GM23338 (cell line): ENCODE measurements at regions not wholly inside any gene's neighbourhood (a gene's known extent, or its start where the extent isn't known, plus 50 kb on each side); places are given as distances from the start of the nearest gene placed in this dataset.

ENCODE experiments used
- ATAC-seq: fragments of 200-7000 bp; cut with Tn5 transposase; 3 replicates; pipeline ENCODE4 v1.9.1; 2020
- DNase-seq: peaks from one replicate; pipeline ENCODE4 v3.0.0-alpha.2; 2015; ENCODE audit warnings: low spot score
- H2AFZ ChIP-seq: fragments of 200-600 bp; sonication (generic); 2 replicates; pipeline ENCODE4 v1.8.0; 2016; ENCODE audit warnings: antibody characterized with exemption, mild to moderate bottlenecking, moderate library complexity
- H3F3A ChIP-seq: fragments of 200-600 bp; sonication (generic); replicated peaks from 2 replicates; pipeline ENCODE4 v1.8.0; 2017; ENCODE audit warnings: antibody characterized with exemption, mixed run types, low read depth
- H3K27ac ChIP-seq: fragments of 200-600 bp; sonication (generic); 2 replicates; pipeline ENCODE4 v1.6.1; 2016; ENCODE audit warnings: low read depth
- H3K27me3 ChIP-seq: fragments of 200-600 bp; sonication (generic); 2 replicates; pipeline ENCODE4 v1.8.0; 2016; ENCODE audit warnings: mild to moderate bottlenecking, mixed run types, moderate library complexity; ENCODE audit not compliant: insufficient read depth
- H3K36me3 ChIP-seq: fragments of 200-600 bp; sonication (generic); 2 replicates; pipeline ENCODE4 v1.8.0; 2016; ENCODE audit warnings: mild to moderate bottlenecking; ENCODE audit not compliant: insufficient read depth
- H3K4me1 ChIP-seq: fragments of 200-600 bp; sonication (generic); 2 replicates; pipeline ENCODE4 v1.8.0; 2016; ENCODE audit warnings: mild to moderate bottlenecking, moderate library complexity; ENCODE audit not compliant: insufficient read depth
- H3K4me2 ChIP-seq: fragments of 200-600 bp; sonication (generic); 2 replicates; pipeline ENCODE4 v1.7.1; 2017; ENCODE audit warnings: mixed run types
- H3K4me3 ChIP-seq: fragments of 200-600 bp; sonication (generic); 2 replicates; pipeline ENCODE4 v1.6.1; 2016; ENCODE audit warnings: mixed run types
- H3K79me2 ChIP-seq: fragments of 200-600 bp; sonication (generic); replicated peaks from 2 replicates; pipeline ENCODE4 v1.8.0; 2017; ENCODE audit warnings: mild to moderate bottlenecking; ENCODE audit not compliant: insufficient read depth
- H3K9me2 ChIP-seq: fragments of 200-600 bp; sonication (generic); 2 replicates; pipeline ENCODE4 v1.8.0; 2017; ENCODE audit not compliant: insufficient read depth
- H4K20me1 ChIP-seq: fragments of 200-600 bp; sonication (generic); replicated peaks from 2 replicates; pipeline ENCODE4 v1.8.0; 2017; ENCODE audit warnings: mild to moderate bottlenecking; ENCODE audit not compliant: insufficient read depth
- H3K27ac Mint-ChIP-seq: 2 replicates; pipeline ENCODE4 v1.8.0; 2020; ENCODE audit warnings: inconsistent platforms, mild to moderate bottlenecking, moderate library complexity, mixed read lengths
- H3K27me3 Mint-ChIP-seq: 3 replicates; pipeline ENCODE4 v1.8.0; 2022; ENCODE audit warnings: low read depth, mild to moderate bottlenecking, moderate library complexity, mixed read lengths, inconsistent platforms; ENCODE audit not compliant: insufficient read depth, poor library complexity
- H3K36me3 Mint-ChIP-seq: 3 replicates; pipeline ENCODE4 v1.8.0; 2021; ENCODE audit warnings: low read depth, mild to moderate bottlenecking, inconsistent platforms, moderate library complexity, mixed read lengths
- H3K4me1 Mint-ChIP-seq: 3 replicates; pipeline ENCODE4 v1.8.0; 2020; ENCODE audit warnings: mild to moderate bottlenecking, inconsistent platforms, mixed read lengths
- H3K4me3 Mint-ChIP-seq: 3 replicates; pipeline ENCODE4 v1.8.0; 2021; ENCODE audit warnings: moderate library complexity, mild to moderate bottlenecking, inconsistent platforms, mixed read lengths
- H3K9me3 Mint-ChIP-seq: 3 replicates; pipeline ENCODE4 v1.8.0; 2020; ENCODE audit warnings: moderate library complexity, mild to moderate bottlenecking, inconsistent platforms, mixed read lengths
- CREB1 ChIP-seq: fragments of 250-450 bp; sonication (Bioruptor Pico); IDR thresholded peaks from 2 replicates; pipeline ENCODE4 v1.5.0; 2020; ENCODE audit warnings: low read depth, mild to moderate bottlenecking, moderate library complexity
- EZH2phosphoT487 ChIP-seq: fragments of 200-600 bp; sonication (generic); IDR thresholded peaks from one replicate; pipeline ENCODE4 v1.8.1; 2018; ENCODE audit warnings: antibody characterized with exemption; ENCODE audit not compliant: unreplicated experiment
- JUNB ChIP-seq: IDR thresholded peaks from one replicate; pipeline ENCODE4 v1.6.1; 2016; ENCODE audit warnings: antibody characterized with exemption; ENCODE audit not compliant: unreplicated experiment
- NANOG ChIP-seq: IDR thresholded peaks from 2 replicates; pipeline ENCODE4 v1.6.1; 2016; ENCODE audit warnings: antibody characterized with exemption, borderline replicate concordance
- POLR2AphosphoS5 ChIP-seq: IDR thresholded peaks from 2 replicates; pipeline ENCODE4 v1.6.1; 2016; ENCODE audit warnings: antibody characterized with exemption, low read depth
- TF ChIP-seq, protein P1 (sequence below), 2 experiments: fragments of 200-600 bp in 1 of 2; sonication (generic) in 1 of 2; conservative IDR thresholded peaks; 2 replicates each; pipeline versions ENCODE4 v1.5.1 to v1.6.1; 2016 to 2017; ENCODE audit warnings: antibody characterized with exemption in 2 of 2, low read depth in 2 of 2, mild to moderate bottlenecking in 2 of 2, moderate library complexity in 1 of 2
- TF ChIP-seq, protein P2 (sequence below): IDR thresholded peaks from 2 replicates; pipeline ENCODE4 v1.6.1; 2016; ENCODE audit warnings: antibody characterized with exemption
- TF ChIP-seq, protein P3 (sequence below): fragments of 250-450 bp; sonication (Bioruptor Pico); IDR thresholded peaks from 2 replicates; pipeline ENCODE4 v1.5.0; 2020; ENCODE audit warnings: mild to moderate bottlenecking, moderate library complexity
- TF ChIP-seq, protein P4 (sequence below): IDR thresholded peaks from one replicate; pipeline ENCODE4 v1.6.1; 2018; ENCODE audit warnings: antibody characterized with exemption; ENCODE audit not compliant: unreplicated experiment

DNA sequence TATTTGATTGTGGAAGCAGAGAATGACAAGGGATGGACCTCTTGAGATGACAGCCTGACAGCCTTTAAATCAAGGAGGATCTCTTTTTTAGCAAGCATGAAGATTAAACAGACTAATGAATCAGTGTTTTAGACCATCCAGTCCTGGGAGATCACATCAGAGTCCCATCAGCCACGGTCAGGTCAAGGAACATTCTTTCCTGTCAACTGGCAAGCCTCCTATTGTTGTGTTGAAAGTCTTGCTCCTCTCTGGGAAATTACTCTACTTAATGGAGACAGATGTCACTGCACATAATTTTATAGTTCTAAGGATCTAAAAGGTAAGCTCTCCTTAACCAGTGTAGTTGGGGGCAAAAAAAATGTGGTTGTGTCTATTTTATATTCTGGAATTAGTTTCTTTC lies 469.0 kb downstream of the TMEM182 start (continued):
- TF ChIP-seq, protein P1, sequence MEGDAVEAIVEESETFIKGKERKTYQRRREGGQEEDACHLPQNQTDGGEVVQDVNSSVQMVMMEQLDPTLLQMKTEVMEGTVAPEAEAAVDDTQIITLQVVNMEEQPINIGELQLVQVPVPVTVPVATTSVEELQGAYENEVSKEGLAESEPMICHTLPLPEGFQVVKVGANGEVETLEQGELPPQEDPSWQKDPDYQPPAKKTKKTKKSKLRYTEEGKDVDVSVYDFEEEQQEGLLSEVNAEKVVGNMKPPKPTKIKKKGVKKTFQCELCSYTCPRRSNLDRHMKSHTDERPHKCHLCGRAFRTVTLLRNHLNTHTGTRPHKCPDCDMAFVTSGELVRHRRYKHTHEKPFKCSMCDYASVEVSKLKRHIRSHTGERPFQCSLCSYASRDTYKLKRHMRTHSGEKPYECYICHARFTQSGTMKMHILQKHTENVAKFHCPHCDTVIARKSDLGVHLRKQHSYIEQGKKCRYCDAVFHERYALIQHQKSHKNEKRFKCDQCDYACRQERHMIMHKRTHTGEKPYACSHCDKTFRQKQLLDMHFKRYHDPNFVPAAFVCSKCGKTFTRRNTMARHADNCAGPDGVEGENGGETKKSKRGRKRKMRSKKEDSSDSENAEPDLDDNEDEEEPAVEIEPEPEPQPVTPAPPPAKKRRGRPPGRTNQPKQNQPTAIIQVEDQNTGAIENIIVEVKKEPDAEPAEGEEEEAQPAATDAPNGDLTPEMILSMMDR (conservative IDR thresholded peaks at IDR 0.05; ENCODE audit: low read depth in 2 of 2), result no peak
- TF ChIP-seq, protein P2, sequence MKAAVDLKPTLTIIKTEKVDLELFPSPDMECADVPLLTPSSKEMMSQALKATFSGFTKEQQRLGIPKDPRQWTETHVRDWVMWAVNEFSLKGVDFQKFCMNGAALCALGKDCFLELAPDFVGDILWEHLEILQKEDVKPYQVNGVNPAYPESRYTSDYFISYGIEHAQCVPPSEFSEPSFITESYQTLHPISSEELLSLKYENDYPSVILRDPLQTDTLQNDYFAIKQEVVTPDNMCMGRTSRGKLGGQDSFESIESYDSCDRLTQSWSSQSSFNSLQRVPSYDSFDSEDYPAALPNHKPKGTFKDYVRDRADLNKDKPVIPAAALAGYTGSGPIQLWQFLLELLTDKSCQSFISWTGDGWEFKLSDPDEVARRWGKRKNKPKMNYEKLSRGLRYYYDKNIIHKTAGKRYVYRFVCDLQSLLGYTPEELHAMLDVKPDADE, result no peak
- no peak for TF ChIP-seq EZH2phosphoT487
- TF ChIP-seq JUNB, result no peak
- no peak for TF ChIP-seq POLR2AphosphoS5

- Mint-ChIP-seq H3K4me1 (no peaks in the 10 kb centered on the region), H3K36me3 (no peaks in the 10 kb centered on the region), H3K27ac (no peak overlapping the region), H3K27me3 (no peaks in the 10 kb centered on the region), H3K4me3 (no peak overlapping the region), H3K9me3 (no peaks in the 10 kb centered on the region)
- H3K4me3 ChIP-seq, result no peak overlapping the region
- H3K4me1 ChIP-seq, result no peaks in the 10 kb centered on the region
- no peak overlapping the region for H2AFZ ChIP-seq
- no peak overlapping the region for H3K4me2 ChIP-seq
- no peaks in the 10 kb centered on the region; the same call in 1 of the 2 replicates for H3K9me2 ChIP-seq
- H3K79me2 ChIP-seq, result no peaks in the 10 kb centered on the region
- no peaks in the 10 kb centered on the region for H4K20me1 ChIP-seq
- no peaks in the 10 kb centered on the region for H3F3A ChIP-seq
- H3K27me3 ChIP-seq, result no peaks in the 10 kb centered on the region
- no peaks in the 10 kb centered on the region for H3K36me3 ChIP-seq
- ATAC-seq (no peak), DNase-seq (no peak)
- H3K27ac ChIP-seq, result no peak overlapping the region
- TF ChIP-seq POLR2AphosphoS5 (no peak), EZH2phosphoT487 (no peak), CREB1 (CRISPR knock-in tag) (no peak), NANOG (no peak)
- TF ChIP-seq, protein P2, result no peak
- TF ChIP-seq, protein P3, sequence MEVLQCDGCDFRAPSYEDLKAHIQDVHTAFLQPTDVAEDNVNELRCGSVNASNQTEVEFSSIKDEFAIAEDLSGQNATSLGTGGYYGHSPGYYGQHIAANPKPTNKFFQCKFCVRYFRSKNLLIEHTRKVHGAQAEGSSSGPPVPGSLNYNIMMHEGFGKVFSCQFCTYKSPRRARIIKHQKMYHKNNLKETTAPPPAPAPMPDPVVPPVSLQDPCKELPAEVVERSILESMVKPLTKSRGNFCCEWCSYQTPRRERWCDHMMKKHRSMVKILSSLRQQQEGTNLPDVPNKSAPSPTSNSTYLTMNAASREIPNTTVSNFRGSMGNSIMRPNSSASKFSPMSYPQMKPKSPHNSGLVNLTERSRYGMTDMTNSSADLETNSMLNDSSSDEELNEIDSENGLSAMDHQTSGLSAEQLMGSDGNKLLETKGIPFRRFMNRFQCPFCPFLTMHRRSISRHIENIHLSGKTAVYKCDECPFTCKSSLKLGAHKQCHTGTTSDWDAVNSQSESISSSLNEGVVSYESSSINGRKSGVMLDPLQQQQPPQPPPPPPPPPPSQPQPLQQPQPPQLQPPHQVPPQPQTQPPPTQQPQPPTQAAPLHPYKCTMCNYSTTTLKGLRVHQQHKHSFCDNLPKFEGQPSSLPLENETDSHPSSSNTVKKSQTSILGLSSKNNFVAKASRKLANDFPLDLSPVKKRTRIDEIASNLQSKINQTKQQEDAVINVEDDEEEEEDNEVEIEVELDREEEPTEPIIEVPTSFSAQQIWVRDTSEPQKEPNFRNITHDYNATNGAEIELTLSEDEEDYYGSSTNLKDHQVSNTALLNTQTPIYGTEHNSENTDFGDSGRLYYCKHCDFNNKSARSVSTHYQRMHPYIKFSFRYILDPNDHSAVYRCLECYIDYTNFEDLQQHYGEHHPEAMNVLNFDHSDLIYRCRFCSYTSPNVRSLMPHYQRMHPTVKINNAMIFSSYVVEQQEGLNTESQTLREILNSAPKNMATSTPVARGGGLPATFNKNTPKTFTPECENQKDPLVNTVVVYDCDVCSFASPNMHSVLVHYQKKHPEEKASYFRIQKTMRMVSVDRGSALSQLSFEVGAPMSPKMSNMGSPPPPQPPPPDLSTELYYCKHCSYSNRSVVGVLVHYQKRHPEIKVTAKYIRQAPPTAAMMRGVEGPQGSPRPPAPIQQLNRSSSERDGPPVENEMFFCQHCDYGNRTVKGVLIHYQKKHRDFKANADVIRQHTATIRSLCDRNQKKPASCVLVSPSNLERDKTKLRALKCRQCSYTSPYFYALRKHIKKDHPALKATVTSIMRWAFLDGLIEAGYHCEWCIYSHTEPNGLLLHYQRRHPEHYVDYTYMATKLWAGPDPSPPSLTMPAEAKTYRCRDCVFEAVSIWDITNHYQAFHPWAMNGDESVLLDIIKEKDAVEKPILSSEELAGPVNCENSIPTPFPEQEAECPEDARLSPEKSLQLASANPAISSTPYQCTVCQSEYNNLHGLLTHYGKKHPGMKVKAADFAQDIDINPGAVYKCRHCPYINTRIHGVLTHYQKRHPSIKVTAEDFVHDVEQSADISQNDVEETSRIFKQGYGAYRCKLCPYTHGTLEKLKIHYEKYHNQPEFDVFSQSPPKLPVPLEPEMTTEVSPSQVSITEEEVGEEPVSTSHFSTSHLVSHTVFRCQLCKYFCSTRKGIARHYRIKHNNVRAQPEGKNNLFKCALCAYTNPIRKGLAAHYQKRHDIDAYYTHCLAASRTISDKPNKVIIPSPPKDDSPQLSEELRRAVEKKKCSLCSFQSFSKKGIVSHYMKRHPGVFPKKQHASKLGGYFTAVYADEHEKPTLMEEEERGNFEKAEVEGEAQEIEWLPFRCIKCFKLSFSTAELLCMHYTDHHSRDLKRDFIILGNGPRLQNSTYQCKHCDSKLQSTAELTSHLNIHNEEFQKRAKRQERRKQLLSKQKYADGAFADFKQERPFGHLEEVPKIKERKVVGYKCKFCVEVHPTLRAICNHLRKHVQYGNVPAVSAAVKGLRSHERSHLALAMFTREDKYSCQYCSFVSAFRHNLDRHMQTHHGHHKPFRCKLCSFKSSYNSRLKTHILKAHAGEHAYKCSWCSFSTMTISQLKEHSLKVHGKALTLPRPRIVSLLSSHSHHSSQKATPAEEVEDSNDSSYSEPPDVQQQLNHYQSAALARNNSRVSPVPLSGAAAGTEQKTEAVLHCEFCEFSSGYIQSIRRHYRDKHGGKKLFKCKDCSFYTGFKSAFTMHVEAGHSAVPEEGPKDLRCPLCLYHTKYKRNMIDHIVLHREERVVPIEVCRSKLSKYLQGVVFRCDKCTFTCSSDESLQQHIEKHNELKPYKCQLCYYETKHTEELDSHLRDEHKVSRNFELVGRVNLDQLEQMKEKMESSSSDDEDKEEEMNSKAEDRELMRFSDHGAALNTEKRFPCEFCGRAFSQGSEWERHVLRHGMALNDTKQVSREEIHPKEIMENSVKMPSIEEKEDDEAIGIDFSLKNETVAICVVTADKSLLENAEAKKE (CRISPR knock-in tag), result no peak
- TF ChIP-seq, protein P4, sequence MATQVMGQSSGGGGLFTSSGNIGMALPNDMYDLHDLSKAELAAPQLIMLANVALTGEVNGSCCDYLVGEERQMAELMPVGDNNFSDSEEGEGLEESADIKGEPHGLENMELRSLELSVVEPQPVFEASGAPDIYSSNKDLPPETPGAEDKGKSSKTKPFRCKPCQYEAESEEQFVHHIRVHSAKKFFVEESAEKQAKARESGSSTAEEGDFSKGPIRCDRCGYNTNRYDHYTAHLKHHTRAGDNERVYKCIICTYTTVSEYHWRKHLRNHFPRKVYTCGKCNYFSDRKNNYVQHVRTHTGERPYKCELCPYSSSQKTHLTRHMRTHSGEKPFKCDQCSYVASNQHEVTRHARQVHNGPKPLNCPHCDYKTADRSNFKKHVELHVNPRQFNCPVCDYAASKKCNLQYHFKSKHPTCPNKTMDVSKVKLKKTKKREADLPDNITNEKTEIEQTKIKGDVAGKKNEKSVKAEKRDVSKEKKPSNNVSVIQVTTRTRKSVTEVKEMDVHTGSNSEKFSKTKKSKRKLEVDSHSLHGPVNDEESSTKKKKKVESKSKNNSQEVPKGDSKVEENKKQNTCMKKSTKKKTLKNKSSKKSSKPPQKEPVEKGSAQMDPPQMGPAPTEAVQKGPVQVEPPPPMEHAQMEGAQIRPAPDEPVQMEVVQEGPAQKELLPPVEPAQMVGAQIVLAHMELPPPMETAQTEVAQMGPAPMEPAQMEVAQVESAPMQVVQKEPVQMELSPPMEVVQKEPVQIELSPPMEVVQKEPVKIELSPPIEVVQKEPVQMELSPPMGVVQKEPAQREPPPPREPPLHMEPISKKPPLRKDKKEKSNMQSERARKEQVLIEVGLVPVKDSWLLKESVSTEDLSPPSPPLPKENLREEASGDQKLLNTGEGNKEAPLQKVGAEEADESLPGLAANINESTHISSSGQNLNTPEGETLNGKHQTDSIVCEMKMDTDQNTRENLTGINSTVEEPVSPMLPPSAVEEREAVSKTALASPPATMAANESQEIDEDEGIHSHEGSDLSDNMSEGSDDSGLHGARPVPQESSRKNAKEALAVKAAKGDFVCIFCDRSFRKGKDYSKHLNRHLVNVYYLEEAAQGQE, result no peak
Observed at GRCh38 chr2:103232865-103233264, 471.0 kb downstream of the TMEM182 start.
